Spleen (tissue), 7 donors: ENCODE measurements at regions not wholly inside any gene's neighbourhood (a gene's known extent, or its start where the extent isn't known, plus 50 kb on each side); places are given as distances from the start of the nearest gene placed in this dataset.

Source experiments
- CTCF ChIP-seq, 11 experiments: fragments of 200-600 bp in 7 of 11; fragments of 450-650 bp in 4 of 11; sonication (generic) in 4 of 11; IDR thresholded peaks in 8 of 11; conservative IDR thresholded peaks in 3 of 11; 1 replicate in 7 of 11; 2 replicates in 4 of 11; pipeline versions ENCODE4 v1.4.0 to v1.8.0; 2016 to 2021; ENCODE audit warnings: antibody characterized with exemption in 11 of 11, inconsistent platforms in 4 of 11, mild to moderate bottlenecking in 1 of 11
- POLR2AphosphoS5 ChIP-seq, 3 donors: sonication (generic); formaldehyde crosslinking; IDR thresholded peaks; one replicate each; pipeline ENCODE4 v1.5.1; 2017; ENCODE audit warnings: antibody characterized with exemption in 3 of 3
- donor health status: DM: no; HTN: no; CAD: no; lungs with moderate emphysema.
- donor health status: DM: no; HTN: no; CAD: no.
- donor health status: DM: no; HTN: no; CAD: no.

- TF ChIP-seq CTCF (IDR thresholded peaks at IDR 0.05 in 8 of 11, conservative IDR thresholded peaks at IDR 0.05 in 3 of 11) = no peak
- TF ChIP-seq POLR2AphosphoS5 (IDR thresholded peaks at IDR 0.05) = no peak
Measured at GRCh38 chr3:16103472-16103871, 71.0 kb upstream of the GALNT15 start.
